Mesenchymal stem cell (in vitro differentiated cells and primary cell): ENCODE measurements at regions not wholly inside any gene's neighbourhood (a gene's known extent, or its start where the extent isn't known, plus 50 kb on each side); places are given as distances from the start of the nearest gene placed in this dataset.

Source experiments
- DNase-seq: peaks from one replicate; pipeline ENCODE4 v3.0.0-alpha.2; 2013
- H2AFZ ChIP-seq: one replicate; pipeline ENCODE4 v1.6.1; 2013; ENCODE audit warnings: low read depth, mild to moderate bottlenecking, control low read depth, inconsistent platforms, low read length, moderate library complexity
- H2AK5ac ChIP-seq: 2 replicates; pipeline ENCODE4 v1.6.1; 2013; ENCODE audit warnings: low read length, moderate library complexity, mild to moderate bottlenecking, inconsistent platforms; ENCODE audit not compliant: severe bottlenecking
- H2BK120ac ChIP-seq: one replicate; pipeline ENCODE4 v1.6.1; 2013; ENCODE audit warnings: low read depth, mild to moderate bottlenecking, inconsistent platforms, low read length, moderate library complexity
- H2BK12ac ChIP-seq, 2 experiments: one replicate each; pipeline ENCODE4 v1.6.1; 2013; ENCODE audit warnings: inconsistent platforms in 2 of 2, low read length in 2 of 2, mild to moderate bottlenecking in 2 of 2, moderate library complexity in 2 of 2, control low read depth in 1 of 2
- H2BK15ac ChIP-seq: one replicate; pipeline ENCODE4 v1.6.1; 2013; ENCODE audit warnings: mild to moderate bottlenecking, low read depth, inconsistent platforms; ENCODE audit not compliant: poor library complexity, severe bottlenecking
- H2BK5ac ChIP-seq: 2 replicates; pipeline ENCODE4 v1.6.1; 2013; ENCODE audit warnings: low read depth, mild to moderate bottlenecking, low read length, control low read depth, inconsistent platforms; ENCODE audit not compliant: poor library complexity, severe bottlenecking
- H3K14ac ChIP-seq, 2 experiments: one replicate each; pipeline ENCODE4 v1.6.1; 2013; ENCODE audit warnings: inconsistent platforms in 2 of 2, low read length in 2 of 2, control low read depth in 1 of 2, mild to moderate bottlenecking in 1 of 2, moderate library complexity in 1 of 2
- H3K18ac ChIP-seq, 2 experiments: one replicate each; pipeline ENCODE4 v1.6.1; 2013; ENCODE audit warnings: inconsistent platforms in 2 of 2, low read length in 2 of 2, control low read depth in 1 of 2, low read depth in 1 of 2, mild to moderate bottlenecking in 1 of 2
- H3K23ac ChIP-seq, 2 experiments: one replicate each; pipeline ENCODE4 v1.6.1; 2013; ENCODE audit warnings: inconsistent platforms in 2 of 2, low read length in 2 of 2, mild to moderate bottlenecking in 2 of 2, moderate library complexity in 2 of 2, control low read depth in 1 of 2
- H3K27ac ChIP-seq: 2 replicates; pipeline ENCODE4 v1.5.1; 2013; ENCODE audit warnings: mild to moderate bottlenecking, moderate library complexity, low read length, control low read depth, inconsistent platforms; ENCODE audit not compliant: poor library complexity, severe bottlenecking
- H3K27me3 ChIP-seq, 2 experiments: 2 replicates each; pipeline versions ENCODE4 v1.6.1 to v1.7.0; 2013; ENCODE audit warnings: low read length in 2 of 2, mild to moderate bottlenecking in 2 of 2, moderate library complexity in 2 of 2, control low read depth in 1 of 2, inconsistent platforms in 1 of 2; ENCODE audit not compliant: control insufficient read depth in 1 of 2, insufficient read depth in 1 of 2
- H3K36me3 ChIP-seq, 2 experiments: 2 replicates each; pipeline versions ENCODE4 v1.6.1 to v1.7.0; 2013; ENCODE audit warnings: low read length in 2 of 2, control low read depth in 1 of 2, inconsistent platforms in 1 of 2, low read depth in 1 of 2, mild to moderate bottlenecking in 1 of 2; ENCODE audit not compliant: insufficient read depth in 2 of 2, control insufficient read depth in 1 of 2
- H3K4ac ChIP-seq, 2 experiments: one replicate each; pipeline ENCODE4 v1.6.1; 2013; ENCODE audit warnings: inconsistent platforms in 2 of 2, low read length in 2 of 2, mild to moderate bottlenecking in 2 of 2, moderate library complexity in 2 of 2, control low read depth in 1 of 2, low read depth in 1 of 2
- H3K4me1 ChIP-seq: 2 replicates; pipeline ENCODE4 v1.6.1; 2013; ENCODE audit warnings: low read depth, low read length, control low read depth; ENCODE audit not compliant: control insufficient read depth, insufficient read depth
- H3K4me2 ChIP-seq: 2 replicates; pipeline ENCODE4 v1.6.1; 2013; ENCODE audit warnings: low read length, mild to moderate bottlenecking, inconsistent platforms; ENCODE audit not compliant: poor library complexity, severe bottlenecking
- H3K4me3 ChIP-seq, 2 experiments: 2 replicates each; pipeline versions ENCODE4 v1.5.1 to v1.7.0; 2013; ENCODE audit warnings: low read length in 2 of 2, mild to moderate bottlenecking in 2 of 2, control low read depth in 1 of 2, low read depth in 1 of 2; ENCODE audit not compliant: insufficient read depth in 1 of 2
- H3K79me1 ChIP-seq: replicated peaks from 2 replicates; pipeline ENCODE4 v1.6.1; 2013; ENCODE audit warnings: mild to moderate bottlenecking, control low read depth, low read length, inconsistent platforms; ENCODE audit not compliant: poor library complexity, severe bottlenecking
- H3K9ac ChIP-seq: 2 replicates; pipeline ENCODE4 v1.7.0; 2013; ENCODE audit warnings: mild to moderate bottlenecking, low read length, moderate library complexity
- H3K9me3 ChIP-seq: 2 replicates; pipeline ENCODE4 v1.7.0; 2013; ENCODE audit warnings: mild to moderate bottlenecking, low read length; ENCODE audit not compliant: control insufficient read depth
- H4K8ac ChIP-seq: one replicate; pipeline ENCODE4 v1.6.1; 2013; ENCODE audit warnings: inconsistent platforms, mild to moderate bottlenecking, low read length, moderate library complexity
- H4K91ac ChIP-seq: one replicate; pipeline ENCODE4 v1.6.1; 2013; ENCODE audit warnings: mild to moderate bottlenecking, low read length, inconsistent platforms
- WGBS: methylation state at CpG from one replicate; pipeline ENCODE4 v1.1.7; 2013; ENCODE audit warnings: mixed read lengths; 5-methylcytosine and 5-hydroxymethylcytosine counted together

DNA sequence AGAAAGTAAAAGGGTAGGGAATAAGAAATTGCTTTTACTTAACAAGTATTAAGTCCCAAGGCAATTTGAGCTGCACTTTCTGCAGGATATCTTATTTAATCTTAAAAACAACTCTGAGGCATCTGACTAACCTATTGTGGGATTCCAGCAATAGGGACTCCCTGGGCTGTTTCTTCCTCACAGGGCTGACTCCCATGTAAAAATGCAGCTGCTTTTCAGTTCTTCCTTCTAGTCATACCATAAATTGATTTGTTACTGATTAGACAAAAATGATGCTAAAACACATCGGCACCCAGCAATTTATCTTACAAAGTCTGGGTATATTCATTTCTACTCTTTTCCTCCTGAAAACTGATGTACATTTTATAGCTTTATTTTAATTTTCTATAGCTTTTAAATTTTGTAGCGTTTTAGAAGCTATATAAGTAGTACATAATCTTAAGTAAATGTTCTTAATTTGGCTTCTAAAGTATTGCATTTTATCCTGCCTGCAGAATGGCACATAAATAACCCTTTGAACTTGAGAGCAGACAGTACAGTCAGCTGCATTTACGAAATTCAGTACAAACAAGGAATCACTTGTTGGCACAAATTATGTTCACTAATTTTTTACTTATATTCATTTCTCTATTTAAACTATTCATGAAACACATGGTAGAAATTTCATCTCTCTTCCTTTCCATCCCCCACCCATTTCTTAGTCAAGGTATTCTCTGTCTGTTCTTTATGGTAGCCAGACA lies 102.4 kb upstream of the FRY start:
- 79% methylated on average over 2 of the region's 3 CpGs for WGBS
- Histone ChIP-seq H3K18ac (no peak overlapping the region), H2BK15ac (no peak overlapping the region), H3K27ac (no peak overlapping the region), H3K79me1 (no peaks in the 10 kb centered on the region), H3K14ac (no peak overlapping the region), H2AK5ac (no peak overlapping the region), H2BK12ac (no peak overlapping the region), H3K4ac (no peak overlapping the region), H3K9me3 (no peaks in the 10 kb centered on the region), H3K23ac (no peak overlapping the region), H3K4me2 (no peak overlapping the region), H2AFZ (no peak overlapping the region), H4K91ac (no peak overlapping the region), H3K27me3 (no peaks in the 10 kb centered on the region), H2BK120ac (no peak overlapping the region), H3K4me1 (peaks cover 3% of the 10 kb centered on the region), H3K4me3 (no peak overlapping the region), H3K36me3 (no peaks in the 10 kb centered on the region), H4K8ac (no peak overlapping the region), H2BK5ac (no peak overlapping the region), H3K9ac (no peak overlapping the region)
- DNase-seq, result no peak

DNA sequence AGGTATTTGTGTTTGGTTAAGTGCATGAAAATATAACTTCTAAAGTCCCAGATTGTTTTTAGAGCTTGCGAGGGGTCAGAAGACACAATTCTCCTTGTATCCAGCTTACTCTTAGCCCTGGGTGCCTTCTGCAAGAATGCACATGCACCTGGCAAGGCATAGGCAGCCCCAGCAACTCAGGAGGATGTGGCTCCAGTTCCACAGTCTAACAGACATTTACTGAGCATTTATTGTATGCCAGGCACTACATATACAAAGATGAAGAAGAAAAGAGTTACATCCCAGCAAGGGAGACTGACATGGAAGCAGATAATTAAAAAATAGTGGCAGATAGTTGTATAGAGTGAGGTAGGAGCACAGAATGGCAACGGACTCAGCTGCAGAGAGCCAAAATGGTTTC lies 101.1 kb upstream of the FRY start:
- no peak overlapping the region for H3K4ac ChIP-seq
- no peak overlapping the region for H2BK12ac ChIP-seq
- H3K23ac ChIP-seq, result no peak overlapping the region
- H3K27ac ChIP-seq, result no peak overlapping the region
- H3K79me1 ChIP-seq, result no peaks in the 10 kb centered on the region
- H3K4me1 ChIP-seq, result peaks cover 3% of the 10 kb centered on the region
- no peak overlapping the region for H2AK5ac ChIP-seq
- H3K4me3 ChIP-seq, result no peak overlapping the region
- no peak for DNase-seq
- WGBS, result 90% methylated on average over 2 of the region's 2 CpGs
- H3K14ac ChIP-seq, result no peak overlapping the region
- H4K91ac ChIP-seq, result no peak overlapping the region
- H3K9ac ChIP-seq, result no peak overlapping the region
- no peak overlapping the region for H2AFZ ChIP-seq
- peak overlapping the region; percentile 49 for H2BK15ac ChIP-seq
- H2BK120ac ChIP-seq, result no peak overlapping the region
- H3K9me3 ChIP-seq, result no peaks in the 10 kb centered on the region
- peak overlapping the region in 1 of 2 experiments; percentile 50 for H3K18ac ChIP-seq
- H2BK5ac ChIP-seq, result no peak overlapping the region
- no peak overlapping the region for H4K8ac ChIP-seq
- H3K27me3 ChIP-seq, result no peaks in the 10 kb centered on the region
- no peak overlapping the region for H3K4me2 ChIP-seq
- H3K36me3 ChIP-seq, result no peaks in the 10 kb centered on the region

DNA sequence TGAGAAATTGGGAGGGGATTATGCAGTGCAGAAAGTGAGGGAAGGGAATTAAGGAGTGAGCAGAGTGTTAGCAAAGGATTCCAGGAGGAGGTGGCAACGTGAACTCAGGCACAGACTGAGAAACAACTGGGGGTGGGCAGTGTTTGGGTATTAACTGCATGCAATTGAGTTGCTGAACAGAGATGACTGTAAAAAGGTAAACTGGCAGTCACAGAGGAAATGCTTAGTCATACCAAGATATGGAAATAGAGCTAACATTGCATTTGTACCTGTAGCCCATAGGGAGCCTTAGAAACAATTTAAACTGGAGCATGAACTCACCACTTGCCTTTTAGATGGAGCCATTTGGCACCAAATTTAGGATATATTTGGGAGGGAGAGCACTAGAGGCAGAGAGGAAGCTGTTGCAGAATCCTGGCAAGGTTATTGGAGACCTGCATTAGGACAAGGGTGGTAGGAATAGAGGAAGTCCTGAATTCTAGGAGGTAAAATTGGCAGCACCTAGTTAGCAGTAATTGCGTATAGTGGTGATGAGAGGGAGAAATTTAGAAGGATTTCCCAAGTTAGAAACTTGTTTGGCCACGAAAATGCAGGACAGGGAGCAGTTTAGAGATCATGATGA lies 100.6 kb upstream of the FRY start:
- WGBS, result 71% methylated on average over 3 of the region's 3 CpGs
- H3K9me3 ChIP-seq, result no peaks in the 10 kb centered on the region

GRCh38 chr13:31937436-31937835 lies 94.1 kb upstream of the FRY start:
- Histone ChIP-seq H2BK120ac (no peak overlapping the region), H3K4me3 (no peak overlapping the region), H2BK12ac (no peak overlapping the region), H2BK15ac (no peak overlapping the region), H3K23ac (no peak overlapping the region), H4K8ac (no peak overlapping the region), H3K79me1 (no peaks in the 10 kb centered on the region), H4K91ac (no peak overlapping the region), H2AK5ac (no peak overlapping the region), H2BK5ac (no peak overlapping the region), H3K14ac (no peak overlapping the region), H3K18ac (no peak overlapping the region), H3K9me3 (no peaks in the 10 kb centered on the region), H2AFZ (no peak overlapping the region), H3K36me3 (no peaks in the 10 kb centered on the region), H3K4me1 (no peaks in the 10 kb centered on the region), H3K4ac (no peak overlapping the region), H3K9ac (no peak overlapping the region), H3K27me3 (no peaks in the 10 kb centered on the region), H3K27ac (no peak overlapping the region), H3K4me2 (no peak overlapping the region)
- DNase-seq, result no peak
- WGBS, result 93% methylated on average over 2 of the region's 4 CpGs

More for the DNA sequence above, 100.6 kb upstream of the FRY start:
- H2BK120ac ChIP-seq, result no peak overlapping the region
- no peak overlapping the region for H3K14ac ChIP-seq
- H3K27me3 ChIP-seq, result no peaks in the 10 kb centered on the region
- H3K36me3 ChIP-seq, result no peaks in the 10 kb centered on the region
- H2BK12ac ChIP-seq, result no peak overlapping the region
- H4K91ac ChIP-seq, result peak overlapping the region; percentile 22
- no peak overlapping the region for H3K4ac ChIP-seq
- no peaks in the 10 kb centered on the region for H3K79me1 ChIP-seq
- H3K23ac ChIP-seq, result no peak overlapping the region
- H3K18ac ChIP-seq, result peak overlapping the region in 1 of 2 experiments; percentile 50
- no peak overlapping the region for H2AK5ac ChIP-seq
- no peak for DNase-seq
- no peak overlapping the region for H4K8ac ChIP-seq
- no peak overlapping the region for H3K27ac ChIP-seq
- H3K9ac ChIP-seq, result no peak overlapping the region
- no peak overlapping the region for H2BK5ac ChIP-seq
- H2AFZ ChIP-seq, result no peak overlapping the region
- H3K4me1 ChIP-seq, result peaks cover 3% of the 10 kb centered on the region
- no peak overlapping the region for H3K4me2 ChIP-seq
- peak overlapping the region; percentile 49 for H2BK15ac ChIP-seq
- no peak overlapping the region for H3K4me3 ChIP-seq
